ENCODE measurements at regions not wholly inside any gene's neighbourhood (a gene's known extent, or its start where the extent isn't known, plus 50 kb on each side); places are given as distances from the start of the nearest gene placed in this dataset.

DNA sequence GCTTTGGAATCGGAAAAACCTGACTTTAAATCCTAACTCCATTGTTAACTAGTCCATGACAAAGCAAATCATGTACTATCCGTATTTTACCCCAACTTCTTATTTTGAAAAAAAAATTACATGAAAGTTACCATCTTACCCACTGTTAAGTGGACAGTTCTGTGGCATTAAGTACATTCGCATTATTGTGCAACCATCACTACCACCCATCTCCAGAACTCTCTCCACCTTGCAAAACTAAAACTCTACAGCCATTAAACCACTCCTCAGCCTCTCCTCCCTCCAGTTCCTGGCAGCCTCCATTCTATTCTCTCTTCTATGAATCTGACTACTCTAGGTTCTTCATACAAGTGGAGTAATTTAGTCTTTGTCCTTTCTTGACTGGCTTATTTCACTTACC is 176.5 kb downstream of the USP12 start:
- no peak for TF ChIP-seq TCF12 (IDR thresholded peaks at IDR 0.05; ENCODE audit: low read depth)
- no peak for TF ChIP-seq EGR1 (IDR thresholded peaks at IDR 0.05)
- no peak for TF ChIP-seq FOXM1 (IDR thresholded peaks at IDR 0.05; ENCODE audit: borderline replicate concordance, low read depth)
- no peak for TF ChIP-seq EP300 (IDR thresholded peaks at IDR 0.05; ENCODE audit: borderline replicate concordance)
- TF ChIP-seq CREB1 (IDR thresholded peaks at IDR 0.05; ENCODE audit: low read depth) = no peak
- TF ChIP-seq RAD21 (IDR thresholded peaks at IDR 0.05; ENCODE audit: low read depth) = no peak

DNA sequence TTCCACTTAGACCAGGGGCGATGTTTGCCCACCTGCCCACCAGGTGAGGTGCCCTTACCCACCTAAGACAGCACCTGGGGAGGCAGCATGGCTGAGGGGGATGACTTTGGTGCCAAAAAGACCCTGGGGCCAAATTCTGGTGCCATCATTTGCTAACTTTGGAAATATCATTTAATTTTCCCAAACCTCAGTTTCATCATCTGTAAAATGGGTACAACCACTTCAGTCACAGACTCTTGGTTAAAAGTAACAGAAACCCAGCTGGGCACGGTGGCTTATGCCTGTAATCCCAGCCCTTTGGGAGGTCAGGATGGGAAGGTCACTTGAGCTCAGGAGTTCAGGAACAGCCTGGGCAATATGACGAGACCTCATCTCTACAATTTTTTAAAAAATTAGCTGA is 177.8 kb downstream of the USP12 start:
- no peak for TF ChIP-seq EGR1 (IDR thresholded peaks at IDR 0.05)
- no peak for TF ChIP-seq YY1 (IDR thresholded peaks at IDR 0.05; ENCODE audit: low read depth)
- TF ChIP-seq, protein P1, sequence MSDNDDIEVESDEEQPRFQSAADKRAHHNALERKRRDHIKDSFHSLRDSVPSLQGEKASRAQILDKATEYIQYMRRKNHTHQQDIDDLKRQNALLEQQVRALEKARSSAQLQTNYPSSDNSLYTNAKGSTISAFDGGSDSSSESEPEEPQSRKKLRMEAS (IDR thresholded peaks at IDR 0.05) = no peak
- no peak for TF ChIP-seq TAF1 (IDR thresholded peaks at IDR 0.05; ENCODE audit: low read depth)
- no peak for TF ChIP-seq TEAD4 (IDR thresholded peaks at IDR 0.05)
- TF ChIP-seq EP300 (IDR thresholded peaks at IDR 0.05; ENCODE audit: borderline replicate concordance) = no peak
- TF ChIP-seq CEBPB (IDR thresholded peaks at IDR 0.05) = no peak
- no peak for TF ChIP-seq RAD21 (IDR thresholded peaks at IDR 0.05; ENCODE audit: low read depth)
- no peak for TF ChIP-seq ZBTB7A (IDR thresholded peaks at IDR 0.05; ENCODE audit: low read depth)
- TF ChIP-seq CREB1 (IDR thresholded peaks at IDR 0.05; ENCODE audit: low read depth) = no peak
- no peak for TF ChIP-seq TCF12 (IDR thresholded peaks at IDR 0.05; ENCODE audit: low read depth)
- TF ChIP-seq, protein P2, sequence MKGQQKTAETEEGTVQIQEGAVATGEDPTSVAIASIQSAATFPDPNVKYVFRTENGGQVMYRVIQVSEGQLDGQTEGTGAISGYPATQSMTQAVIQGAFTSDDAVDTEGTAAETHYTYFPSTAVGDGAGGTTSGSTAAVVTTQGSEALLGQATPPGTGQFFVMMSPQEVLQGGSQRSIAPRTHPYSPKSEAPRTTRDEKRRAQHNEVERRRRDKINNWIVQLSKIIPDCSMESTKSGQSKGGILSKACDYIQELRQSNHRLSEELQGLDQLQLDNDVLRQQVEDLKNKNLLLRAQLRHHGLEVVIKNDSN (IDR thresholded peaks at IDR 0.05) = no peak
- no peak for TF ChIP-seq NFIC (IDR thresholded peaks at IDR 0.05)

DNA sequence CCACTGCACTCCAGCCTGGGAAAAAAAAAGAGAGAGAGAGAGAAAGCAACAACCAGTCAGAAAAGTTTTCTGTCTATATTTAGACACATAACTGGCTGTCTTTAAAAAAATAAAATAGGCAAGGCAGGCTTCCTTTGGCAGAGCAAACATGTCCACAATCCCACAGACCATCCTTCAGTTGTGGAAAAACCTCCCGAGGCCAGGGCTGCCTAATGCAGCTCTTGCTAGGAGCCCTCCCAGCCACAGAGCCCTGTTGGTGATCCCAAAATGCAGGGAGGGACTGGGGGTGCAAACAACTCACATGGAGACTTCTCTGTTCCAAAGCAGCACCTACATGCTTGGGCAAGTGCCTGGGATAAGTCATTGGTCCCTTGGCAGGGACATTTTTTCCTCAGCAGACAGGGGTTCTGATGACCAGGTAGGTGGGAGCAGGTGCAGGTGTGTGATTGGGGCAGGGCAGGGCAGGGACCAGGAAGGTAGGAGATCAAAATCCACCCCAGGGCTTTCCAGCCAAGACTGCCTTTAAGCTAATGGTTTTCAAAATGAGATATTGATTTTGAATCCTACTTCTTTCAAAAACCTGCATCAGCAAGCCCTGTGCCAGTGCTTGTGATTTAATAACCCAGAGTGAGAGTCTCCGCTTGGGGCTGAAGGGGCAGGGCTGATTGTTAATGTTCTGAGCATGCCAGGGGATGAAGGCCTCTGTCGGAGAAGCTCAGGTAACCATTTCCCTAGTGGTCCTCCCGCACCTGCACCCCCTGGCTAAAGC is 178.5 kb downstream of the USP12 start:
- TF ChIP-seq YY1 (IDR thresholded peaks at IDR 0.05; ENCODE audit: low read depth) (no peak), CREB1 (IDR thresholded peaks at IDR 0.05; ENCODE audit: low read depth) (no peak), RAD21 (IDR thresholded peaks at IDR 0.05; ENCODE audit: low read depth) (no peak), CEBPB (IDR thresholded peaks at IDR 0.05) (no peak), EP300 (IDR thresholded peaks at IDR 0.05; ENCODE audit: borderline replicate concordance) (no peak), FOXM1 (IDR thresholded peaks at IDR 0.05; ENCODE audit: borderline replicate concordance, low read depth) (no peak), TCF12 (IDR thresholded peaks at IDR 0.05; ENCODE audit: low read depth) (no peak), NFIC (IDR thresholded peaks at IDR 0.05) (no peak), TEAD4 (IDR thresholded peaks at IDR 0.05) (no peak), EGR1 (IDR thresholded peaks at IDR 0.05) (no peak), ZBTB7A (IDR thresholded peaks at IDR 0.05; ENCODE audit: low read depth) (no peak), TAF1 (IDR thresholded peaks at IDR 0.05; ENCODE audit: low read depth) (no peak)
- TF ChIP-seq, protein P2 (IDR thresholded peaks at IDR 0.05) = no peak
- TF ChIP-seq, protein P3, sequence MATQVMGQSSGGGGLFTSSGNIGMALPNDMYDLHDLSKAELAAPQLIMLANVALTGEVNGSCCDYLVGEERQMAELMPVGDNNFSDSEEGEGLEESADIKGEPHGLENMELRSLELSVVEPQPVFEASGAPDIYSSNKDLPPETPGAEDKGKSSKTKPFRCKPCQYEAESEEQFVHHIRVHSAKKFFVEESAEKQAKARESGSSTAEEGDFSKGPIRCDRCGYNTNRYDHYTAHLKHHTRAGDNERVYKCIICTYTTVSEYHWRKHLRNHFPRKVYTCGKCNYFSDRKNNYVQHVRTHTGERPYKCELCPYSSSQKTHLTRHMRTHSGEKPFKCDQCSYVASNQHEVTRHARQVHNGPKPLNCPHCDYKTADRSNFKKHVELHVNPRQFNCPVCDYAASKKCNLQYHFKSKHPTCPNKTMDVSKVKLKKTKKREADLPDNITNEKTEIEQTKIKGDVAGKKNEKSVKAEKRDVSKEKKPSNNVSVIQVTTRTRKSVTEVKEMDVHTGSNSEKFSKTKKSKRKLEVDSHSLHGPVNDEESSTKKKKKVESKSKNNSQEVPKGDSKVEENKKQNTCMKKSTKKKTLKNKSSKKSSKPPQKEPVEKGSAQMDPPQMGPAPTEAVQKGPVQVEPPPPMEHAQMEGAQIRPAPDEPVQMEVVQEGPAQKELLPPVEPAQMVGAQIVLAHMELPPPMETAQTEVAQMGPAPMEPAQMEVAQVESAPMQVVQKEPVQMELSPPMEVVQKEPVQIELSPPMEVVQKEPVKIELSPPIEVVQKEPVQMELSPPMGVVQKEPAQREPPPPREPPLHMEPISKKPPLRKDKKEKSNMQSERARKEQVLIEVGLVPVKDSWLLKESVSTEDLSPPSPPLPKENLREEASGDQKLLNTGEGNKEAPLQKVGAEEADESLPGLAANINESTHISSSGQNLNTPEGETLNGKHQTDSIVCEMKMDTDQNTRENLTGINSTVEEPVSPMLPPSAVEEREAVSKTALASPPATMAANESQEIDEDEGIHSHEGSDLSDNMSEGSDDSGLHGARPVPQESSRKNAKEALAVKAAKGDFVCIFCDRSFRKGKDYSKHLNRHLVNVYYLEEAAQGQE (IDR thresholded peaks at IDR 0.05; ENCODE audit: low read depth) = no peak
- TF ChIP-seq, protein P1 (IDR thresholded peaks at IDR 0.05) = no peak

DNA sequence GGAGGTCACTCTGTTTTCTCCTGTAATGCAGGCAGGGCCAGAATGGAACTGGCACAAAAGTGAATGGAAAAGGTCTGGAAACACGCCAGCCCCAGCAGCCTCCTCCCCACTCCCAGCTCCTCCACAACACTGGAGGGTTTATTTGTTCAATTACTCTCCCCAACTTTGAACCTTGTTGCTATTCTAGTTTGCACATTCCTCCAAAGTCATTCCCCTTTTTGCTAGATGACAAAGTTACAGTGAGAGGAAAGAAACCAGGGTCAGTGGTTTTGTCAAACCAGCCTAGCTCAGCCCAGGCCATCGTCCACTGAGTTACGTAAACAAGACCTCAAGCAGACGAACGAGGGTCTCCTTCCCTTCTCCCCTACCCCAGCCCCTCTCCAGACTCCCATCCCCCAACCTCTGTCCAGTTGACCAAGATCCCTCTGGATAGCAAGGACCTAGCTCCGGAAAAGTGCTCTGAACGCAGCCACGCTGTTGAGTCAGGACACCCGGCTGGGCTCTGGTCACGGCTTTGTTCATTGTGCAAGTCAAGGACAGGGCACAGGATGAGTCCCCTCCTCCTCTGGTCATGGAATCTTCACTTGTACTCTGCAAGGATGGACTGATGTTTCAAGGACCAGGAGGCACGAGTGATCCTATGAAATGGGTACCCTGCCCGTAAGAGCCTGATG is 180.0 kb downstream of the USP12 start:
- TF ChIP-seq NFIC (IDR thresholded peaks at IDR 0.05) = no peak
- no peak for TF ChIP-seq EP300 (IDR thresholded peaks at IDR 0.05; ENCODE audit: borderline replicate concordance)
- TF ChIP-seq CEBPB (IDR thresholded peaks at IDR 0.05) = no peak
- TF ChIP-seq CREB1 (IDR thresholded peaks at IDR 0.05; ENCODE audit: low read depth) = no peak

DNA sequence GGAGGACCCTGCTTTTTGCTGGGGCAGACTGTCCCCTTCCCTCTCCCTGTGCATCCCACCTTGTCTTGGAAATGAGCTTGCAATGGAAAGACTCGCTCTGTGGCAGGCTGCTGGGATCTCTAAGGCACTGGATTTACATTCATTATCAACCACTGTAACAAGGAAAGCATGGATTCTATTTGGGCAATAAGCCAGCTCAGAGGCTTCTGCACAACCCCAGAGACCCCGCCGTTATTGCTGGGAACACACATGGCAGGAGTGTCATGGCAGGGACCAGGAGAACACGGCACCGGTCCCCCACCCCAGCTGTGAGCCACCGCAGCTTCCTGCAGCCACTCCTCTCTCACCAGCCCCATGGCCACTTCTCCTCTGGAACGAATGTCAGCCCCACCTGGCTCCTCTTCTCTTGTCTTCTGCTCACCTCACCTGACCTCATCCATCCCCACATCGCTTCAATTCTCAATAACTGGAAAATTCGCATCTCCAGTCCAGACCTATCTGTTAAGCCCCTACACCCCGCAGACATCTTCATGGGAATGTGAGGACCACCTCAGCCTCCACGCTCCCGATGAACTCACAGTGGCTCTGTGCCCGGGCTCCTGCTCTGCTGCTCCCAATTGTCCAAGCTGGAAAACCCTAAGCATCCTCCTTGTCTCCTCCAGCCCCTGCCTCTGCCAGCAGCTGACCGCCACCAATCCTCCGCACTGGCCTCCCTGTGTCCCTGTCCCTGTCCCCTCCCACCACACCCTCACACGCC is 181.5 kb downstream of the USP12 start:
- TF ChIP-seq TEAD4 (IDR thresholded peaks at IDR 0.05) (no peak), CEBPB (IDR thresholded peaks at IDR 0.05) (no peak), FOXM1 (IDR thresholded peaks at IDR 0.05; ENCODE audit: borderline replicate concordance, low read depth) (no peak), ZBTB7A (IDR thresholded peaks at IDR 0.05; ENCODE audit: low read depth) (no peak), NFIC (IDR thresholded peaks at IDR 0.05) (no peak), TAF1 (IDR thresholded peaks at IDR 0.05; ENCODE audit: low read depth) (no peak), EP300 (IDR thresholded peaks at IDR 0.05; ENCODE audit: borderline replicate concordance) (no peak), RAD21 (IDR thresholded peaks at IDR 0.05; ENCODE audit: low read depth) (no peak), CREB1 (IDR thresholded peaks at IDR 0.05; ENCODE audit: low read depth) (no peak)
- TF ChIP-seq, protein P1 (IDR thresholded peaks at IDR 0.05) = no peak

DNA sequence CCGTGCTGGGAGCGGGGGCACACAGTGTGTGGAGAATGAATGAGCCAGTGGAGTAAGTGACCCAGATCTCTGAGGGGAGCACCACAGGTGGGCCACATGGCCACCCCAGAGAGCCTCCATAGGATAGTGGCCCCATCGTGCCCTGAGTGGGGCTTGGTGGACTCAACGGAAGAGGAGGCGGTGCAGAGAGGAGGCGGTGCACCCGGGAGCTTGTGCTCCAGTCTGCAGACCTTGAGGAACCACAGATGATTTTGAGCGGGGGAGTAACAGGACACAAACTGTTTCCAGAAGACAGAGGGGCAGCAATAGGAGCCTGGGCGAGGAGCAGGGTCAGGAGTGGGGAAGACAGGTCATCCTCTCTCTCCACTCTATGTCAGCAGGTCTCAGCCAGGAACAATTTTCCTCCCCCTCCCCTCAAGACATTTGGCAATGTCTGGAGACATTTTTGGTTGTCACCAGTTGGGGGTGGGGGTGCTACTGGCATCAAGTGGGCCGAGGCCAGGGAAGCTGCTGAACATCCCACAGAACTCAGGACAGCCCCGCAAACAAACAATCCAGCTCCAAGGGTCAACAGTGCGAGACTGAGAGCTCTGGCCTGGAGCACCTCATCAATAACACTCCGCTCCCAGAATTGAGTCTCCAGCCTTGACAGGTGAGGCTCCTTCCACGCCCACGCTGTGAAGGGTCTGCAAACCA is 182.2 kb downstream of the USP12 start:
- no peak for TF ChIP-seq TAF1 (IDR thresholded peaks at IDR 0.05; ENCODE audit: low read depth)
- TF ChIP-seq TEAD4 (IDR thresholded peaks at IDR 0.05) = no peak
- no peak for TF ChIP-seq YY1 (IDR thresholded peaks at IDR 0.05; ENCODE audit: low read depth)
- TF ChIP-seq, protein P3 (IDR thresholded peaks at IDR 0.05; ENCODE audit: low read depth) = no peak
- TF ChIP-seq ZBTB7A (IDR thresholded peaks at IDR 0.05; ENCODE audit: low read depth) = no peak
- no peak for TF ChIP-seq CEBPB (IDR thresholded peaks at IDR 0.05)
- no peak for TF ChIP-seq TCF12 (IDR thresholded peaks at IDR 0.05; ENCODE audit: low read depth)
- TF ChIP-seq FOXM1 (IDR thresholded peaks at IDR 0.05; ENCODE audit: borderline replicate concordance, low read depth) = no peak
- TF ChIP-seq, protein P2 (IDR thresholded peaks at IDR 0.05) = no peak
